K562 (cell line): ENCODE measurements at regions not wholly inside any gene's neighbourhood (a gene's known extent, or its start where the extent isn't known, plus 50 kb on each side); places are given as distances from the start of the nearest gene placed in this dataset.

Experiments
- FOSL1 ChIP-seq: fragments of 200-800 bp; sonication (Bioruptor generic); conservative IDR thresholded peaks from 2 replicates; pipeline ENCODE4 v1.6.1; 2016; ENCODE audit warnings: missing genetic modification characterization, missing compliant biosample characterization
- ZNF444 ChIP-seq: fragments of 250-450 bp; sonication (Bioruptor Pico); IDR thresholded peaks from 2 replicates; pipeline ENCODE4 v1.4.0; 2020; ENCODE audit warnings: mild to moderate bottlenecking, moderate library complexity
- TF ChIP-seq, protein P1 (sequence below): fragments of 450-650 bp; conservative IDR thresholded peaks from 2 replicates; pipeline ENCODE4 v1.6.1; 2016; ENCODE audit warnings: missing genetic modification characterization, low read depth, mild to moderate bottlenecking, missing compliant biosample characterization, moderate library complexity
- TF ChIP-seq, protein P2 (sequence below): fragments of 250-450 bp; sonication (Bioruptor Pico); IDR thresholded peaks from 2 replicates; pipeline ENCODE4 v1.4.0; 2020; ENCODE audit warnings: mild to moderate bottlenecking
- TF ChIP-seq, protein P3 (sequence below): fragments of 250-450 bp; sonication (Bioruptor Pico); IDR thresholded peaks from 2 replicates; pipeline ENCODE4 v1.8.0; 2022; ENCODE audit warnings: inconsistent platforms, mild to moderate bottlenecking, moderate library complexity, borderline replicate concordance
- TF ChIP-seq, protein P4 (sequence below): sonication (generic); formaldehyde crosslinking; IDR thresholded peaks from 2 replicates; pipeline ENCODE4 v1.8.0; 2022; ENCODE audit warnings: mild to moderate bottlenecking, missing genetic modification reagents, borderline replicate concordance

DNA sequence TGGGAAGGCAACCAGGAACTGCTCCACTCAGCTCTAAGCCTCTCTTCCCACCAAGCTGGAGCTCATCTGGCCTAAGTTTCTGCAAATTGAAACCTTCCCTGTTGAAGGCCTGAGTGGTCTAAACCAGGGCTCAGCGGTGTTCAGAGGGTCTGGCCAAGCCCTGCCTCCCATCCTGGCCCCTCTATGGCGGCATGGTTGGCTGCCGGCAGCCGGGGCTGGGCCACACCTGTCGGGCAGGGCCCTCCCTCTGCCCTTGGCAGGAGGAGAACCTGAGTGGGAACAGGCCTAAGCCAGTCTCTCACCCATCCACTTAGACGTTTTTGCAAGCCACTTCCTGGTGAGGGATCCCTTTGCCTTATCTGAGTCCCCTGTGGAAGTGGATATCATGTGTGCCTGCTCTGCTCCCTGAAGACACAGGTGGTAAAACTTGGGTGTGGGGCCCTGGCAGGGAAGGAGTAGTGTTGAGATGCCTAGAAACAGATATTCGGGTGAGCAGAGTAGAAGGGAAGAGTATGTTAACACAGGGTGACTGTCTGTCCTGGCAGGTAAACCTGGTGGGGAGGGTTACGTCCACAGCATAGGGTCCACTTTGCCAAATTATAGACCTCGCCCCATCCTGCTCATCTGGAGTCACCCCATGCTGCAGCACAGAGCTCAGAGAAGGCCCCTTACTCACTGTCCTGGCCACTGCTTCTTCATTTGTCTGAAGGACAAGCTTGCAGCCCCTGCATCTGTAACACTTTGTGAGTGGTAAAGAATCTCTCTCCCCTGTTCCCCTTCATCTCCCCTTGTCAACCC, 63.0 kb upstream of the SIX2 start (continued):
- TF ChIP-seq FOSL1 (tag): no peak
- TF ChIP-seq, protein P1, sequence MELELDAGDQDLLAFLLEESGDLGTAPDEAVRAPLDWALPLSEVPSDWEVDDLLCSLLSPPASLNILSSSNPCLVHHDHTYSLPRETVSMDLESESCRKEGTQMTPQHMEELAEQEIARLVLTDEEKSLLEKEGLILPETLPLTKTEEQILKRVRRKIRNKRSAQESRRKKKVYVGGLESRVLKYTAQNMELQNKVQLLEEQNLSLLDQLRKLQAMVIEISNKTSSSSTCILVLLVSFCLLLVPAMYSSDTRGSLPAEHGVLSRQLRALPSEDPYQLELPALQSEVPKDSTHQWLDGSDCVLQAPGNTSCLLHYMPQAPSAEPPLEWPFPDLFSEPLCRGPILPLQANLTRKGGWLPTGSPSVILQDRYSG (tag): no peak
- TF ChIP-seq, protein P2, sequence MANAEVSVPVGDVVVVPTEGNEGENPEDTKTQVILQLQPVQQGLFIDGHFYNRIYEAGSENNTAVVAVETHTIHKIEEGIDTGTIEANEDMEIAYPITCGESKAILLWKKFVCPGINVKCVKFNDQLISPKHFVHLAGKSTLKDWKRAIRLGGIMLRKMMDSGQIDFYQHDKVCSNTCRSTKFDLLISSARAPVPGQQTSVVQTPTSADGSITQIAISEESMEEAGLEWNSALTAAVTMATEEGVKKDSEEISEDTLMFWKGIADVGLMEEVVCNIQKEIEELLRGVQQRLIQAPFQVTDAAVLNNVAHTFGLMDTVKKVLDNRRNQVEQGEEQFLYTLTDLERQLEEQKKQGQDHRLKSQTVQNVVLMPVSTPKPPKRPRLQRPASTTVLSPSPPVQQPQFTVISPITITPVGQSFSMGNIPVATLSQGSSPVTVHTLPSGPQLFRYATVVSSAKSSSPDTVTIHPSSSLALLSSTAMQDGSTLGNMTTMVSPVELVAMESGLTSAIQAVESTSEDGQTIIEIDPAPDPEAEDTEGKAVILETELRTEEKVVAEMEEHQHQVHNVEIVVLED (CRISPR knock-in tag): no peak
- TF ChIP-seq, protein P3, sequence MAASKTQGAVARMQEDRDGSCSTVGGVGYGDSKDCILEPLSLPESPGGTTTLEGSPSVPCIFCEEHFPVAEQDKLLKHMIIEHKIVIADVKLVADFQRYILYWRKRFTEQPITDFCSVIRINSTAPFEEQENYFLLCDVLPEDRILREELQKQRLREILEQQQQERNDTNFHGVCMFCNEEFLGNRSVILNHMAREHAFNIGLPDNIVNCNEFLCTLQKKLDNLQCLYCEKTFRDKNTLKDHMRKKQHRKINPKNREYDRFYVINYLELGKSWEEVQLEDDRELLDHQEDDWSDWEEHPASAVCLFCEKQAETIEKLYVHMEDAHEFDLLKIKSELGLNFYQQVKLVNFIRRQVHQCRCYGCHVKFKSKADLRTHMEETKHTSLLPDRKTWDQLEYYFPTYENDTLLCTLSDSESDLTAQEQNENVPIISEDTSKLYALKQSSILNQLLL (CRISPR knock-in tag): no peak
- no peak for TF ChIP-seq ZNF444 (CRISPR knock-in tag)
- TF ChIP-seq, protein P4, sequence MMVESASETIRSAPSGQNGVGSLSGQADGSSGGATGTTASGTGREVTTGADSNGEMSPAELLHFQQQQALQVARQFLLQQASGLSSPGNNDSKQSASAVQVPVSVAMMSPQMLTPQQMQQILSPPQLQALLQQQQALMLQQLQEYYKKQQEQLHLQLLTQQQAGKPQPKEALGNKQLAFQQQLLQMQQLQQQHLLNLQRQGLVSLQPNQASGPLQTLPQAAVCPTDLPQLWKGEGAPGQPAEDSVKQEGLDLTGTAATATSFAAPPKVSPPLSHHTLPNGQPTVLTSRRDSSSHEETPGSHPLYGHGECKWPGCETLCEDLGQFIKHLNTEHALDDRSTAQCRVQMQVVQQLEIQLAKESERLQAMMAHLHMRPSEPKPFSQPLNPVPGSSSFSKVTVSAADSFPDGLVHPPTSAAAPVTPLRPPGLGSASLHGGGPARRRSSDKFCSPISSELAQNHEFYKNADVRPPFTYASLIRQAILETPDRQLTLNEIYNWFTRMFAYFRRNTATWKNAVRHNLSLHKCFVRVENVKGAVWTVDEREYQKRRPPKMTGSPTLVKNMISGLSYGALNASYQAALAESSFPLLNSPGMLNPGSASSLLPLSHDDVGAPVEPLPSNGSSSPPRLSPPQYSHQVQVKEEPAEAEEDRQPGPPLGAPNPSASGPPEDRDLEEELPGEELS: no peak
